GM20000 (cell line): ENCODE measurements at regions not wholly inside any gene's neighbourhood (a gene's known extent, or its start where the extent isn't known, plus 50 kb on each side); places are given as distances from the start of the nearest gene placed in this dataset.
A peak's percentile ranks its signal among the peaks of the same experiment; 100 is the strongest.

ENCODE experiments used
- DNase-seq: peaks from one replicate; pipeline ENCODE4 v3.0.0; 2012; ENCODE audit warnings: low spot score
- TF ChIP-seq, protein P1 (sequence below): IDR thresholded peaks from 2 replicates; pipeline ENCODE4 v1.5.1; 2012; ENCODE audit warnings: mild to moderate bottlenecking, control low read depth; ENCODE audit errors: extremely low read depth, missing control alignments

DNA sequence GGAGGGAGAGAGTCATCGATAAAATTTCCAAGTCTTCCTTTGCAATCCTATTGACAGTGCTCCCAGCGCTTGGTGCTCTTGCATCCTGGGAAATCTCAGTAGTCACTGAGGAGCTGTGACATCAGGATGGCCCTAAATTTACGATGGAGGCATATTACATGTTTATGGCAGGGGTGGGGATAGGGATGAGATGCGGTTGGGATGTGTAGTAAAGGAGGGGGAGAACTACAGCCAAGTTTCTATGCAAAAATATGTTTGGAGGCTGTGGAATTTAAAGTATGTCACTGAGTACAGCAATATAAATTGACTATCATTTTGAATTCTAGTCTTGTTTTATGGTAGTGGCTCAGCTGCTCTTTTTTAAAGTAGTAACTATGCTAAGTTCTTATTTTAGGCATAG lies 544.9 kb downstream of the PKHD1 start:
- no peak for DNase-seq
- TF ChIP-seq, protein P1, sequence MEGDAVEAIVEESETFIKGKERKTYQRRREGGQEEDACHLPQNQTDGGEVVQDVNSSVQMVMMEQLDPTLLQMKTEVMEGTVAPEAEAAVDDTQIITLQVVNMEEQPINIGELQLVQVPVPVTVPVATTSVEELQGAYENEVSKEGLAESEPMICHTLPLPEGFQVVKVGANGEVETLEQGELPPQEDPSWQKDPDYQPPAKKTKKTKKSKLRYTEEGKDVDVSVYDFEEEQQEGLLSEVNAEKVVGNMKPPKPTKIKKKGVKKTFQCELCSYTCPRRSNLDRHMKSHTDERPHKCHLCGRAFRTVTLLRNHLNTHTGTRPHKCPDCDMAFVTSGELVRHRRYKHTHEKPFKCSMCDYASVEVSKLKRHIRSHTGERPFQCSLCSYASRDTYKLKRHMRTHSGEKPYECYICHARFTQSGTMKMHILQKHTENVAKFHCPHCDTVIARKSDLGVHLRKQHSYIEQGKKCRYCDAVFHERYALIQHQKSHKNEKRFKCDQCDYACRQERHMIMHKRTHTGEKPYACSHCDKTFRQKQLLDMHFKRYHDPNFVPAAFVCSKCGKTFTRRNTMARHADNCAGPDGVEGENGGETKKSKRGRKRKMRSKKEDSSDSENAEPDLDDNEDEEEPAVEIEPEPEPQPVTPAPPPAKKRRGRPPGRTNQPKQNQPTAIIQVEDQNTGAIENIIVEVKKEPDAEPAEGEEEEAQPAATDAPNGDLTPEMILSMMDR = no peak

DNA sequence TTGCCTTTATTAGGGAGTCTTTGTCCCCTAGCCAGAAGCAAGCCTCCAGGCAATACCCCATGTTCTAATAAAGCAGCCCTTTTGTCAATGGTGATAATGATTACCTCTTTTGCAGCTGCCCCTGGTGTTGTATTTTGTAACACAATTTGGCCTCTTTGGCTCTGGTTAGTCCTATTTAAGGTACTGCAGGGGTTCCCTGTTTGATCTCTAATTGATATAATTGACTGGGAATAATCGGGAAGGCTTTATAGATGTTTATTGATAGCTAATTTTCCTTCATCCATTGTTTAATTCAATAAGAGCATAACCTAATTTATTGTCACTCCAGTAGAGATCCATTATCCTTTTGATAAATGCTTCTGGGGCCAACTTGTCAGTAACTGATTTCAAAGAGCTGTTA lies 537.2 kb downstream of the PKHD1 start:
- DNase-seq = no peak
- TF ChIP-seq, protein P1 = no peak

DNA sequence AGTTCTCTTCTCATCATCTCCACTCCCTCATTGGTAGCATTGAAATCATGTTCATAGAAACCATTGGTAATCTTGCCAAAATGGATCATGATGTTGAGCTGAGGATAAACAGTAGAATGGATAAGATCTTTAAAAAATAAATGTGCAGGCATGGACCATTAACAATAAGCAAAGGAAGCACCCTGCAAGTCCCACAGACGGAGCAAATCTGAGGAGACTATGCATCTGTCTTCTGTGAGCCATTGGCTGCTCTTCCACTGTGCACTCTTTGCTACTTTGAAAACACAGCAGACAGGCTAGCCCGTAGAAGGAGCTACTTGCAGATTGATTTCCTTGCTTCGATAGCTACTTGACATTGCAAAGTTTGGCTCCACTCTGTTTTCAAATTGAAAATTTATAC lies 535.0 kb downstream of the PKHD1 start:
- TF ChIP-seq, protein P1 = no peak
- no peak for DNase-seq

DNA sequence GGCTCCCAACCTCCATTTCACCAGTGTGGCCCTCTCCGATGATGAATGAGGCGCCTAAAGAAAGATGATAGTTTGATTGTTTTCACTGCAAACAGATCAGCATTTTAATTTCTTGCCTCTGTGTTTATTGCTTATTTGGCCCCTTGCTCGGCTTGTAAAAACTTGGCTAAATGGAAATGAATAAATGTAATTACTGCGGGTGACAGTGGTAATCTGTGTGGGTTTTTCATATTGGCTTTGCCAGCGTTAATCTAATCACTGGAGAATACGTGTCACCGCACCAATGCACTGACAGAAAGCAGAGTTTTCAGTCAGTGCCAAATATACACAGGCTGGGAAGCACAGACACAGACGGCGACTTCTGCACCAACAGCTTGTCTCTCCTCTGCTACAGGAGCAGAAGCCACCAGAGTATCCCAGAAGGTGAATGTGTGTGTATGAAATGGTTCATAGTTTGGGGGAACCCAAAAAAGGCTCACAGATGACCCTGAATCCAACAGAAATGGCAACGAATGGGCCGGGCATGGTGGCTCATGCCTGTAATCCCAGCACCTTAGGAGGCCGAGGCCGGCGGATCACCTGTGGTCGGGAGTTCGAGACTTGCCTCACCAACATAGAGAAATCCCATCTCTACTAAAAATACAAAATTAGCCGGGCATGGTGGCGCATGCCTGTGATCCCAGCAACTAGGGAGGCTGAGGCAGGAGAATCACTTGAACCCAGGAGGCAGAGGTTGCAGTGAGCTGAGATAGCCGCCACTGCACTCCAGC lies 534.0 kb downstream of the PKHD1 start:
- no peak for DNase-seq
- TF ChIP-seq, protein P1 = no peak

DNA sequence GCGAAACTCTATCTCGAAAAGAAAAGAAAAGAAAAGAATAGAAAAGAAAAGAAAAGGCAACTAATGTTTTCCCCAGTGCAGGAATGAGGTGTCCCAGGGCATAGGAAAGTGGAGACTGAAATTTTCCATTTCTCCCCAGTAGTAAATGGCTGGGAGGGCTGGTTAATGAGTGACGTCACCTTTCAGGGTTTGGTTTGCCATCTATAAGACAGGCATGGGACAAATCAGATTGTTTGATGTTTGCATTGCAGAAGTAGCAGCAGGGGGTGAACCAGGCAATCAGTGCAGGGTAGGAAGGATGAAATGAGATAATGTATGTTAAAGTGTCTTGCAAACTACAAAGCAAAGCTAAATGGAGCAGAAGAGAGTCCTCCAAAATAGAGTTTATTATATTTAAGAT lies 533.4 kb downstream of the PKHD1 start:
- TF ChIP-seq, protein P1 = no peak
- no peak for DNase-seq

DNA sequence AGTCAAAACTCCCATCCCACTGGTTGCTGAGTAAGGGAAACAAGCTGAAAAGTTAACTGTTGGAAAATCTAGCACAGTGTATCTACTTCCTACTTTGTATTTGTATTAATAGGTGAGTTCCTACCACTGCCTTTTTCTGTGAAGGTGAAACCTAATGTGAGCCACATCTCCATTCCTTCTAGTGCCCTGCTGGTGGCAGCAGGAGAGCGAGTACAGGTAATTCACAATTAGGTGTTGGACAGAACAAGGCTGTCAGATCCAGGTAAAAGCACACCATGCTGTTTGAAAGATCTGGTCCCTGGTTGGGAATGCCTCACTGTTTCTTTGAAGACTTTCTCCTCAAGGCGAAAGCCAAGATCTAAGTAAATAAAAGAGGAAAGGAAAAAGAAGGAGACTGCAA lies 528.4 kb downstream of the PKHD1 start:
- DNase-seq = no peak
- TF ChIP-seq, protein P1 = no peak

DNA sequence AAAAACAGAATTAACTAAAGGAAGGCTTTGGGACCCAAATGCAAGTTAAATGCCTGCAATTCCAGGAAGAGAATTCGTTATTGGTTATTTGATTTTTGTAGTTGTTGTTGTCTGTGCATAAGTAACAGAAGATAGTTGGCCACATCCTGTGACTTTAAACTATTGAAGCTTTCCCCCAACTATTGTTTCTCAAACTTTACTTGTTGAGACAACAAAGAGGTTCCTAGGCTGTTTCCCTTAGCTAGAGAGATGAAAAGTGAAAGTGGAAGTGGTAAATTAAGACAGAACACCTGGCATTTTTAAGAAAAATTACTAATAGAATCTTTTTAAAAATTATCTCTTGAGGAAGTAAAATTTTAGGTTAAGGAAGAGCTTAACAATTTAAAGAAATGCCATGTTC lies 525.2 kb downstream of the PKHD1 start:
- DNase-seq = peak; percentile 10
- TF ChIP-seq, protein P1 = no peak
